Islet precursor cell (in vitro differentiated cells): ENCODE measurements at regions not wholly inside any gene's neighbourhood (a gene's known extent, or its start where the extent isn't known, plus 50 kb on each side); places are given as distances from the start of the nearest gene placed in this dataset.
A peak's percentile ranks its signal among the peaks of the same experiment; 100 is the strongest.

Experiments
- DNase-seq: peaks from one replicate; pipeline ENCODE4 v3.0.0-alpha.2; 2018

GRCh38 chr12:98453492-98453891 lies 61.9 kb upstream of the TMPO start:
- no peak for DNase-seq

DNA sequence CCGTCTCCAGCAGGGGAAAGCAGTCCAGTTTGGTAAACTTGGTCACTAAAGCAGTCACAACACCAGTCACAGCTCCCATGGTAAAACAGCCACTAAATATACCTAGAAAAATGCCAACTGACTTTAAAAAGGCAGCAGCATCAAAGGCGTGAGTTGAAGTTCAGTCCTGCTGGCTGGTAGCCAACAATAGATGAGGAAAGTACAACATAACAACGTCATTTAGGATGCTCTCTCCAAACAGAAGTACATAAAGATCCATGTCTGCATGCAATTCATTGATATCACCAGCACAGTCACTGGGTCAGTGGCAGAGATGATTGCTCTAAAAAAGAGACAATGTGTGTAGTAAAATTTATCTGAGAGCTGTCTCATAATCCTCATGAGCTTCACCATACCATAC lies 59.3 kb upstream of the TMPO start:
- DNase-seq = no peak

DNA sequence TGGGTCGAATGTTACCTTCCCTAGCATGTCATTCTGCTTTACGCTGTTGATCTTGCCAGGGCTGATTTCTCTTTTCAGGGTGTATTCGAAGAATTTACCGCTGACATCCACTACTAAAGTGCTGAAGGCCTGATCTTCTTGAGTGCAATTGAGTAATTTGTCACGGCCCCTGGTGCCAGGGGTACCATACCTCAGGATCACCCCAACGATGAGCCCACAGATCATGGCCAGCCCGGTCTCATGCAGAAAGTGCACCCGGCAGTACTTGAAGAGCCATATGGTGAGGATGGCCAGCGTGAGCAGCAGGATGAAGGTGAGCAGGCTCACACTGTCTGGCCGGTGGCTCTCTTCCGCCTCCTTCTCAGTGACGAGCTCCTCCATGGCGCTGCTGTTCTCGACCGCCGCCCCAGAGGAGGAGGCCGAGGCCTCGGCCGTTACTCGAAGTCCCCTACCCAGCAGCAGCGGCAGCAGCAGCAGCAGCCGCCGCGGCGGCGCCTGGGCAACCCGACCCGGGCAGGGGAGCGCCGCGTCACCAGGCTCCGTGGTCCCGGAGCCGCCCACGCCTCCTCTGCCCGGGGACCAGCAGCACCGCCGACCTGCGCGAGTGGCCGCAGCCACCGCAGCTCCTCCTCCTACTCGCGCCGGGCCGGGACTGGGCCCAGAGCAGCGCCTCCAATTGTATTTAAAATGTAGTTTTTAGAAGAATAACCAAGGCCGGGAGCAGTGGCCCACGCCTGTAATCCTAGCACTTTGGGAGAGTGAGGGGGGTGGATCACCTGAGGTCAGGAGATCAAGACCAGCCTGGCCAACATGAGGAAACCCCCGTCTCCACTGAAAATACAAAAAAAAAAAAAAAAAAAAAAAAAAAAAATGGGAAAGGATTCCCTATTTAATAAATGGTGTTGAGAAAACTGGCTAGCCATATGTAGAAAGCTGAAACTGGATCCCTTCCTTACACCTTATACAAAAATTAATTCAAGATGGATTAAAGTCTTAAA lies 58.5 kb upstream of the TMPO start:
- peak; percentile 91 for DNase-seq

DNA sequence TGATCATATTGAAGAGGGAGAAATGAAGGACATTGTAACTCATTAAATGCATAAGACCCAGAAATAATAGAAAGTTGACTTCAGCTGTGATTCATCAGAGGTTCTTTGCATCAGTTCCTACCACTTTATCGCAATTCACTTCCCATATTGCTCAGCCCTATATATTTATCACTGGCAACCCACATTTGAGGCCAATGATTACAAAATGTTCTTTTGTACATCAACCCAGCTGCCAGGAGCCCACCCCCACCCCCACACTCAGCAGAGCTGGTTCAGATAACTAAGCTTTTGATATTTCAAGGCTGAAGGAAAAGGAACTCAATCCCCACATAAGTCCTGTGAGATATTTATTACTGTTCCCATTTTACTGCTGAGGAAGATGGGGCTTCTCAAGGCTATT lies 51.2 kb upstream of the TMPO start:
- no peak for DNase-seq

DNA sequence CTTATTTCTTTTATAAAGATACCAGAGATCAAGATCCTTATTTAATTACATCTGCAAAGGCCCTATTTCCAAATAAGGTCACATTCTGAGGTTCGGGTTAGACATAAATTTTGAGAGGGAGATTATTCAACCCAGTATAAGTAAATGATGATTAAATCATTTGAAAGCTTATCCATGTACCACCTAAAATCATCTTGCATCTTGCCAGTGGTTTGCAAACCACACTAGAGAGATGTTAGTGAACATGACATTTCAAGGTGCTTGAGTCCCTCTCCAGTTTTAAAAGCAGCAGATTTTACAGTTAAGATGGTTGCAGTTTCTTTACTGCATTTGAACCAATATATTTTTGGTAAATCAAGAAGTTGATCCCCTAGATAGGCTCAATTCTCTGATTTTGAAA lies 49.9 kb upstream of the TMPO start:
- no peak for DNase-seq
